ENCODE measurements at regions not wholly inside any gene's neighbourhood (a gene's known extent, or its start where the extent isn't known, plus 50 kb on each side); places are given as distances from the start of the nearest gene placed in this dataset.

GRCh38 chr12:76247992-76248391 lies 100.2 kb downstream of the BBS10 start:
- no peaks in the 10 kb centered on the region for H3K27me3 ChIP-seq (ENCODE audit: insufficient read depth, low read depth, low read length)
- no peaks in the 10 kb centered on the region for H3K79me2 ChIP-seq (replicated peaks; ENCODE audit: insufficient read depth, low read length)
- TF ChIP-seq MXI1 (conservative IDR thresholded peaks at IDR 0.05; ENCODE audit: poor library complexity, severe bottlenecking) = no peak
- no peaks in the 10 kb centered on the region for H3K9me3 ChIP-seq (ENCODE audit: low read length)
- H3F3A ChIP-seq (ENCODE audit: insufficient read depth, low read length, poor library complexity, severe bottlenecking) = no peaks in the 10 kb centered on the region
- no peaks in the 10 kb centered on the region for H3K36me3 ChIP-seq (ENCODE audit: insufficient read depth, low read length)
- H2AFZ ChIP-seq (ENCODE audit: low read depth, low read length) = no peak overlapping the region
- no peak overlapping the region for H3K27ac ChIP-seq (ENCODE audit: low read length)
- no peak overlapping the region for H3K4me2 ChIP-seq (ENCODE audit: low read length)
- no peaks in the 10 kb centered on the region for H4K20me1 ChIP-seq (ENCODE audit: insufficient read depth)
- H3K9ac ChIP-seq (ENCODE audit: low read length) = no peak overlapping the region
- H3K9me2 ChIP-seq (ENCODE audit: insufficient read depth, low read length) = no peaks in the 10 kb centered on the region
- no peak overlapping the region for H3K4me3 ChIP-seq (ENCODE audit: low read length)

DNA sequence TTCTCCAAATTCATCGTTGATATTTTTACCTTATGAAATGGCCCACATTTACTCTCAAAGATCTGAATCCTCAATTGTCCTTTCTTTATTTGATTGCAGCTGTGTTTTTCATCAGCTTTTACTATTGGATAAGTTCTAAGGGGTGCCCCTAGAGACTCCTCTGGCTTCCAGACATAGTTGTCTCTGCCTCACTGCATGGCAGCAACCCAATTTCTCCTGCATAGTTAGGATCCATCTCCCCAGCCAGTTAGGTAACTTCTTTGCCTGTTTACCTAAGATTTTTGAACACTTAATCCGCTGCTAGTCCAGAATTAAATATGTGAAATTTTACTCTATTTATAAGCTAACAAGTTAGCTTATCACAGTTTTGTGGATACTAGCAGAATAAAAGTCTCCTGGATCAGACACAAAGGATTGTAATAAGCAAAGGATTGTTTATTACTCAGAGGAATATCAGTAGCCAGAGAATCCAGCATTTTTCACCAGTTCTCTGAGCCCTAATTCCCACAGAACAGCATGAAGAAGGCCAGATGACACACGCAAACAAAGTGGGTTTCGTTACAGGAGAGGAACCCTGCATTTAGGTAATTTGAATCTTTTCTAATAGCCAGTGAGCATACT lies 101.1 kb downstream of the BBS10 start:
- Histone ChIP-seq H3K4me2 (ENCODE audit: low read length) (no peak overlapping the region), H3K36me3 (ENCODE audit: insufficient read depth, low read length) (no peaks in the 10 kb centered on the region), H3K79me2 (replicated peaks; ENCODE audit: insufficient read depth, low read length) (no peaks in the 10 kb centered on the region), H3K9me2 (ENCODE audit: insufficient read depth, low read length) (no peaks in the 10 kb centered on the region), H3K27ac (ENCODE audit: low read length) (no peak overlapping the region), H2AFZ (ENCODE audit: low read depth, low read length) (no peak overlapping the region), H3K27me3 (ENCODE audit: insufficient read depth, low read depth, low read length) (no peaks in the 10 kb centered on the region), H3K9ac (ENCODE audit: low read length) (no peak overlapping the region), H3F3A (ENCODE audit: insufficient read depth, low read length, poor library complexity, severe bottlenecking) (no peaks in the 10 kb centered on the region), H4K20me1 (ENCODE audit: insufficient read depth) (no peaks in the 10 kb centered on the region), H3K9me3 (ENCODE audit: low read length) (no peaks in the 10 kb centered on the region), H3K4me3 (ENCODE audit: low read length) (no peak overlapping the region)
- TF ChIP-seq MXI1 (conservative IDR thresholded peaks at IDR 0.05; ENCODE audit: poor library complexity, severe bottlenecking) (no peak), TAF1 (IDR thresholded peaks at IDR 0.05; ENCODE audit: low read depth) (no peak), REST (IDR thresholded peaks at IDR 0.05; ENCODE audit: borderline replicate concordance) (no peak), EZH2 (IDR thresholded peaks at IDR 0.05; ENCODE audit: borderline replicate concordance, insufficient read depth, low read length, poor library complexity, severe bottlenecking) (no peak), POLR2AphosphoS5 (IDR thresholded peaks at IDR 0.05) (no peak), RAD21 (conservative IDR thresholded peaks at IDR 0.05) (no peak), EP300 (conservative IDR thresholded peaks at IDR 0.05; ENCODE audit: poor library complexity, severe bottlenecking) (no peak), SMC3 (conservative IDR thresholded peaks at IDR 0.05; ENCODE audit: poor library complexity) (no peak)
- TF ChIP-seq, protein P1, sequence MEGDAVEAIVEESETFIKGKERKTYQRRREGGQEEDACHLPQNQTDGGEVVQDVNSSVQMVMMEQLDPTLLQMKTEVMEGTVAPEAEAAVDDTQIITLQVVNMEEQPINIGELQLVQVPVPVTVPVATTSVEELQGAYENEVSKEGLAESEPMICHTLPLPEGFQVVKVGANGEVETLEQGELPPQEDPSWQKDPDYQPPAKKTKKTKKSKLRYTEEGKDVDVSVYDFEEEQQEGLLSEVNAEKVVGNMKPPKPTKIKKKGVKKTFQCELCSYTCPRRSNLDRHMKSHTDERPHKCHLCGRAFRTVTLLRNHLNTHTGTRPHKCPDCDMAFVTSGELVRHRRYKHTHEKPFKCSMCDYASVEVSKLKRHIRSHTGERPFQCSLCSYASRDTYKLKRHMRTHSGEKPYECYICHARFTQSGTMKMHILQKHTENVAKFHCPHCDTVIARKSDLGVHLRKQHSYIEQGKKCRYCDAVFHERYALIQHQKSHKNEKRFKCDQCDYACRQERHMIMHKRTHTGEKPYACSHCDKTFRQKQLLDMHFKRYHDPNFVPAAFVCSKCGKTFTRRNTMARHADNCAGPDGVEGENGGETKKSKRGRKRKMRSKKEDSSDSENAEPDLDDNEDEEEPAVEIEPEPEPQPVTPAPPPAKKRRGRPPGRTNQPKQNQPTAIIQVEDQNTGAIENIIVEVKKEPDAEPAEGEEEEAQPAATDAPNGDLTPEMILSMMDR (IDR thresholded peaks at IDR 0.05; ENCODE audit: poor library complexity, severe bottlenecking) = no peak

Measured in neural cell (in vitro differentiated cells).